ENCODE measurements at regions not wholly inside any gene's neighbourhood (a gene's known extent, or its start where the extent isn't known, plus 50 kb on each side); places are given as distances from the start of the nearest gene placed in this dataset.

- no peaks in the 10 kb centered on the region for H3K9me3 ChIP-seq (replicated peaks in 1 of 3)
- no peak for TF ChIP-seq POLR2A (IDR thresholded peaks at IDR 0.05)
- no peak for TF ChIP-seq CTCF (IDR thresholded peaks at IDR 0.05)
- H3K27me3 ChIP-seq, result no peaks in the 10 kb centered on the region
- no peak overlapping the region for H3K27ac ChIP-seq
- H3K4me1 ChIP-seq (replicated peaks in 1 of 2), result no peaks in the 10 kb centered on the region
- no peaks in the 10 kb centered on the region for H3K36me3 ChIP-seq (replicated peaks in 1 of 2)
- no peak for DNase-seq
- 84 to 93% (median 90%) methylated on average over 2 of the region's 2 CpGs for WGBS, 4 donors
- no peak overlapping the region for H3K4me3 ChIP-seq
- intact Hi-C loops (cut with DNase I), result no loop called here
Measured at GRCh38 chr9:72471096-72471495, 50.3 kb upstream of the TMC1 start.

- DNase-seq, result no peak
- Histone ChIP-seq H3K9me3 (replicated peaks in 1 of 3) (no peaks in the 10 kb centered on the region), H3K4me3 (no peak overlapping the region), H3K27me3 (no peaks in the 10 kb centered on the region), H3K36me3 (replicated peaks in 1 of 2) (no peaks in the 10 kb centered on the region), H3K4me1 (replicated peaks in 1 of 2) (no peaks in the 10 kb centered on the region), H3K27ac (no peak overlapping the region)
- TF ChIP-seq CTCF (IDR thresholded peaks at IDR 0.05), result no peak
- no peak for TF ChIP-seq POLR2A (IDR thresholded peaks at IDR 0.05)
- WGBS, 4 donors, result 88 to 90% (median 88%) methylated on average over 8 of the region's 8 CpGs
- intact Hi-C loops (cut with DNase I), result no loop called here
Measured at GRCh38 chr9:72467766-72468738, 53.4 kb upstream of the TMC1 start.

GRCh38 chr9:72465593-72465984 lies 55.8 kb upstream of the TMC1 start:
- Histone ChIP-seq H3K4me3 (no peak overlapping the region), H3K4me1 (replicated peaks in 1 of 2) (no peaks in the 10 kb centered on the region), H3K27me3 (no peaks in the 10 kb centered on the region), H3K27ac (no peak overlapping the region), H3K36me3 (replicated peaks in 1 of 2) (no peaks in the 10 kb centered on the region), H3K9me3 (replicated peaks in 1 of 3) (no peaks in the 10 kb centered on the region)
- TF ChIP-seq CTCF (IDR thresholded peaks at IDR 0.05), result no peak
- no peak for TF ChIP-seq POLR2A (IDR thresholded peaks at IDR 0.05)
- DNase-seq, result no peak
- 91 to 93% (median 92%) methylated on average over 3 of the region's 3 CpGs for WGBS, 4 donors
- intact Hi-C loops (cut with DNase I), result no loop called here

GRCh38 chr9:72464857-72465592 lies 56.4 kb upstream of the TMC1 start:
- no peaks in the 10 kb centered on the region for H3K36me3 ChIP-seq (replicated peaks in 1 of 2)
- H3K27ac ChIP-seq, result no peak overlapping the region
- 68 to 75% (median 70%) methylated on average over 9 of the region's 9 CpGs for WGBS, 4 donors
- intact Hi-C loops (cut with DNase I), result no loop called here
- H3K4me1 ChIP-seq (replicated peaks in 1 of 2), result no peaks in the 10 kb centered on the region
- H3K27me3 ChIP-seq, result no peaks in the 10 kb centered on the region
- H3K9me3 ChIP-seq (replicated peaks in 1 of 3), result no peaks in the 10 kb centered on the region
- TF ChIP-seq CTCF (IDR thresholded peaks at IDR 0.05) (no peak), POLR2A (IDR thresholded peaks at IDR 0.05) (no peak)
- no peak overlapping the region for H3K4me3 ChIP-seq
- peak in 1 of 7 donors; percentile 7 for DNase-seq
